ENCODE measurements at regions not wholly inside any gene's neighbourhood (a gene's known extent, or its start where the extent isn't known, plus 50 kb on each side); places are given as distances from the start of the nearest gene placed in this dataset.

DNA sequence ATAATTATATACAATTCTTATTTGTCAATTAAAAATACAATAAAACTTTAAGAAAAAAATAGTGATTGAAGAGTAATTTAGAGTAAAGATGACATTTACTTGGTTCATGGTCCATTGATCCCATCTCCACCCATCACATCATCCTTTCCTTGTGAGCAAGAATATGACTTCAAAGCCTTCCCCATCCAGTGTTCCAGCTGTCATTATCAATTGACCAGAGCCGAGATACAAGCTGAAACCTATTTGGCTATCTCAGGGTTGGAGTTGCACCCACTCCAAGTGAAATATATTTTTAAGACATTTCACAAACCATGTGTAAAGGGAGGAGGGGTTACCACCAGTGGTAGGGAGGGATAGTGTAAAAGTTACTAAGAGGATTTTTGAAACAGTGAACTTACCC, 428.9 kb upstream of the C1orf87 start:
- TF ChIP-seq POLR2AphosphoS5 (IDR thresholded peaks at IDR 0.05), result no peak
- no peak for TF ChIP-seq POLR2A (IDR thresholded peaks at IDR 0.05)
- no peak for TF ChIP-seq CTCF (IDR thresholded peaks at IDR 0.05)

Data from breast epithelium (tissue), 3 donors.